ENCODE measurements at regions not wholly inside any gene's neighbourhood (a gene's known extent, or its start where the extent isn't known, plus 50 kb on each side); places are given as distances from the start of the nearest gene placed in this dataset.

DNA sequence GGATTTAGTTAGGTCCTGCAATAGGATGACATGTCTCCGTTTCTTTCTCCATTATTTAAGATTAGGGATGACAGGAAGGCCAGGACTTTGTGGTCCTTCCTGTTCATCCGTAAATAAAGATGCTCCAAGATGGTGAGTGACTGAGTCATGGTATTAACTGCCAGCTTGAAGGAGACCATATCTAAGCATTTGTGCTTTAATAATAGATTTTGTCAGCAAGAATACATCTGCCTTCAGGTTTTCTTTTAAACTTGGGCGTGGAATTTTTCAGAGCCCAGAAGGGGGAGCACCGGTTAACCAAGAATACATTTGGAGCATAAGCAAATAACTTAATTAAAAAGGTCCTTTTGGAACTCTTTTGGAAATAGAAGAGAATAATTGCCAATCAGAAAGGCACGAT lies 68.2 kb downstream of the ARHGAP35 start:
- TF ChIP-seq, protein P1, sequence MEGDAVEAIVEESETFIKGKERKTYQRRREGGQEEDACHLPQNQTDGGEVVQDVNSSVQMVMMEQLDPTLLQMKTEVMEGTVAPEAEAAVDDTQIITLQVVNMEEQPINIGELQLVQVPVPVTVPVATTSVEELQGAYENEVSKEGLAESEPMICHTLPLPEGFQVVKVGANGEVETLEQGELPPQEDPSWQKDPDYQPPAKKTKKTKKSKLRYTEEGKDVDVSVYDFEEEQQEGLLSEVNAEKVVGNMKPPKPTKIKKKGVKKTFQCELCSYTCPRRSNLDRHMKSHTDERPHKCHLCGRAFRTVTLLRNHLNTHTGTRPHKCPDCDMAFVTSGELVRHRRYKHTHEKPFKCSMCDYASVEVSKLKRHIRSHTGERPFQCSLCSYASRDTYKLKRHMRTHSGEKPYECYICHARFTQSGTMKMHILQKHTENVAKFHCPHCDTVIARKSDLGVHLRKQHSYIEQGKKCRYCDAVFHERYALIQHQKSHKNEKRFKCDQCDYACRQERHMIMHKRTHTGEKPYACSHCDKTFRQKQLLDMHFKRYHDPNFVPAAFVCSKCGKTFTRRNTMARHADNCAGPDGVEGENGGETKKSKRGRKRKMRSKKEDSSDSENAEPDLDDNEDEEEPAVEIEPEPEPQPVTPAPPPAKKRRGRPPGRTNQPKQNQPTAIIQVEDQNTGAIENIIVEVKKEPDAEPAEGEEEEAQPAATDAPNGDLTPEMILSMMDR (IDR thresholded peaks at IDR 0.05) = no peak
- TF ChIP-seq EP300 (IDR thresholded peaks at IDR 0.05) = no peak
- TF ChIP-seq POLR2A (IDR thresholded peaks at IDR 0.05) = no peak
